HG02623 (cell line): ENCODE measurements at regions not wholly inside any gene's neighbourhood (a gene's known extent, or its start where the extent isn't known, plus 50 kb on each side); places are given as distances from the start of the nearest gene placed in this dataset.

ENCODE experiments used
- ATAC-seq: cut with Tn5 transposase; IDR thresholded peaks from one replicate; pipeline ENCODE4 v1.9.1; 2021; ENCODE audit warnings: moderate library complexity; ENCODE audit not compliant: unreplicated experiment

- ATAC-seq: no peak
Observed at GRCh38 chr21:16169102-16169511, 439.3 kb downstream of the USP25 start.

GRCh38 chr21:16169779-16170178 is 440.0 kb downstream of the USP25 start:
- no peak for ATAC-seq

GRCh38 chr21:16176570-16176969 is 446.8 kb downstream of the USP25 start:
- no peak for ATAC-seq

- no peak for ATAC-seq
Observed at GRCh38 chr21:16177532-16177931, 447.8 kb downstream of the USP25 start.

GRCh38 chr21:16179773-16180172 is 450.0 kb downstream of the USP25 start:
- no peak for ATAC-seq

- no peak for ATAC-seq
Observed at GRCh38 chr21:16180614-16181013, 450.8 kb downstream of the USP25 start.

- ATAC-seq: no peak
Observed at GRCh38 chr21:16181018-16181417, 451.2 kb downstream of the USP25 start.

- no peak for ATAC-seq
Observed at GRCh38 chr21:16185766-16186165, 456.0 kb downstream of the USP25 start.

GRCh38 chr21:16186742-16187141 is 457.0 kb downstream of the USP25 start:
- ATAC-seq: no peak

GRCh38 chr21:16187603-16188301 is 458.0 kb downstream of the USP25 start:
- ATAC-seq: no peak

- ATAC-seq: no peak
Observed at GRCh38 chr21:16192902-16193301, 463.1 kb downstream of the USP25 start.

- no peak for ATAC-seq
Observed at GRCh38 chr21:16193496-16194094, 463.8 kb downstream of the USP25 start.

- peak; percentile 60 for ATAC-seq
Observed at GRCh38 chr21:16194095-16194787, 464.5 kb downstream of the USP25 start.

GRCh38 chr21:16194788-16195537 is 465.2 kb downstream of the USP25 start:
- no peak for ATAC-seq

GRCh38 chr21:16195538-16195910 is 465.7 kb downstream of the USP25 start:
- ATAC-seq: no peak

GRCh38 chr21:16196001-16196400 is 466.2 kb downstream of the USP25 start:
- no peak for ATAC-seq

GRCh38 chr21:16198546-16198945 is 468.8 kb downstream of the USP25 start:
- no peak for ATAC-seq

- ATAC-seq: no peak
Observed at GRCh38 chr21:16199539-16199938, 469.8 kb downstream of the USP25 start.

GRCh38 chr21:16201718-16202117 is 471.9 kb downstream of the USP25 start:
- no peak for ATAC-seq

GRCh38 chr21:16205527-16205926 is 475.7 kb downstream of the USP25 start:
- ATAC-seq: no peak
